GM12892 (cell line): ENCODE measurements at regions not wholly inside any gene's neighbourhood (a gene's known extent, or its start where the extent isn't known, plus 50 kb on each side); places are given as distances from the start of the nearest gene placed in this dataset.
"Not testable (repeated sequence)": the region's sequence is repeated elsewhere in the genome, so short reads cannot be mapped to it uniquely, and the experiment has no call there.

Experiments
- DNase-seq: peaks from one replicate; pipeline ENCODE4 v3.0.0; 2011; ENCODE audit not compliant: insufficient read length
- FAIRE-seq: peaks from 2 replicates; lab custom pipeline; 2011; peaks lifted over from hg19 to GRCh38; lab: Jason Lieb, UNC
- POLR2A ChIP-seq: IDR thresholded peaks from 2 replicates; pipeline ENCODE4 v1.6.1; 2011; ENCODE audit warnings: low read depth, low read length, control low read depth
- POLR2AphosphoS5 ChIP-seq: IDR thresholded peaks from 2 replicates; pipeline ENCODE4 v1.6.1; 2011; ENCODE audit warnings: low read depth, low read length, control low read depth
- TAF1 ChIP-seq: IDR thresholded peaks from 2 replicates; pipeline ENCODE4 v1.6.1; 2011; ENCODE audit warnings: low read depth, mild to moderate bottlenecking, control low read depth, low read length, borderline replicate concordance

DNA sequence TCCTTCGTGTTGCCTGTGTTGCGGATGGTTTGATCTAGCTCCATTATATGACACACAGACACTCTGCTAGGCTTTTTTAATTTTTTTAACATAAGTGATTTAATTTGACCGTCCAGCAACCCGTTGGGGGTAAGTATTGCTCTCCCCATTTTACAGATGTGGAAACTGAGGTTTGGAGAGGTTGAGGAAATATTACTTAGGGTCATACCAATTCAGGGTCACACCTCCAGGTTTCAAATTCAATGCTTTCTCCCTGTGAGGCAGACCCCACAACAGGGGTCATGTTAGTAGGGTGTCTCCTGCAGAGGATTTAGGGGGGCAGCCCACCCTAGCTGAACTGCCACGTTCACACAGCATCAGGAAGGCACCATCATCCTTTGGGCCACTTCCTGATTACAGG lies 179.4 kb downstream of the COPRS start:
- DNase-seq (no peak), FAIRE-seq (no peak)
- TF ChIP-seq POLR2A, result no peak

DNA sequence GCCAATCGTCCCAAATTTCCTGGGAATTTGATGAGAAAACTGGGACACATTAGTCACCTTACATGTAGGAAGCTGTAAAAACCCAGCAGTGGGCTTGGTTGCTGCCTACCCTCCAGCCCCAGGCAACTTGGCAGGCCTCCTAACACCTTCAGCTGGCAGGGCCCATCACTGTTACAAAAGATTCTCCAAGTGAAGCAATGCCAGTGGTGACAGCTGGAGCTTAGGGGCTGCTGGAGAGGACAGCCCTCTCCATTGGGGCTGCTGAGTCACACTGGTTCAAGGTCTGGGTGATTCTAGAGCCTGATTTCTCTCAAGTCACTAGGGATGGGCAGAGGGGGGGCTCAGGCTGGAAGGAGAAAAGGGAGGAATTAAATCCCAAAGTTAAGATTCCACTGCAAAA lies 180.6 kb downstream of the COPRS start:
- no peak for TF ChIP-seq POLR2A
- no peak for TF ChIP-seq POLR2AphosphoS5
- TF ChIP-seq TAF1, result no peak
- FAIRE-seq, result no peak
- no peak for DNase-seq

DNA sequence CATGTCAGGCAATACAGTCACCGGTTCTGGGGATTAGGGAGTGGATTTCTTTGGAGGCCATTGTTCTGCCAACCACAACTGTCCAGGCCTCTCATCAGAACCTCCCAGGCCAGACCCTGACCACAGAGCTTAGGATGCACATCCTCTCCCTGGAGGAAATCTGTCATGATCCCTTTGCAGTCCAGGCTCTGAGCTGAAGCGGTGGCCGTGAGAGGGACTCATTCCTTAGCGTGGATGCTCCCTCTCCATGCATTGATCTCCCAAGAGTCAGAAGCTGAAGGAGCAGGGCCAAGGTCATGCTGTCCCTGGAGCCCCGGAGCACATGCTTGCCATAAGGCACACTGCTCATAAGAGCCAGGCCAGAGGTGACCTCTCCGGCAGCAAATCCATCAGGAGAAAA lies 181.4 kb downstream of the COPRS start:
- DNase-seq (no peak), FAIRE-seq (no peak)
- TF ChIP-seq POLR2AphosphoS5 (no peak), POLR2A (no peak), TAF1 (no peak)

DNA sequence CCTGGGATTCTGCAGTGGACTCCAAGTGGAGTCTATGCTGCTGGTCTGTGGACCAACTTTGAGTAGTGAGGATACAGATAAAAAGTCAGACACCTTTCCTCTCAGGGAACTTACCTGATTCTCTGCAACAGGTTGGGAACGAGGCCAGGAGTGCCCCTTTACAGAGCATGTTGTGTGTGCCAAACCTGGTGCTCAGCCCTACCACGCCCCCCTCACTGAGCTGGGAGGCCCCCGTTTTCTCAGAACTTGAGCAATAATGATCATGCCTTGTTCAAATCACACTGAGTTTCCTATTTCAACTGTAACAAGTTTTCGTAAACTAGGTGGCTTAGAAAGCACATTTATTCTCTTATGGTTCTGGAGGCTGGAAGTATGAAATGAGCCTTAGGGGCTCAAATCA lies 182.0 kb downstream of the COPRS start:
- no peak for TF ChIP-seq TAF1
- no peak for TF ChIP-seq POLR2AphosphoS5
- no peak for TF ChIP-seq POLR2A
- DNase-seq (no peak), FAIRE-seq (no peak)

DNA sequence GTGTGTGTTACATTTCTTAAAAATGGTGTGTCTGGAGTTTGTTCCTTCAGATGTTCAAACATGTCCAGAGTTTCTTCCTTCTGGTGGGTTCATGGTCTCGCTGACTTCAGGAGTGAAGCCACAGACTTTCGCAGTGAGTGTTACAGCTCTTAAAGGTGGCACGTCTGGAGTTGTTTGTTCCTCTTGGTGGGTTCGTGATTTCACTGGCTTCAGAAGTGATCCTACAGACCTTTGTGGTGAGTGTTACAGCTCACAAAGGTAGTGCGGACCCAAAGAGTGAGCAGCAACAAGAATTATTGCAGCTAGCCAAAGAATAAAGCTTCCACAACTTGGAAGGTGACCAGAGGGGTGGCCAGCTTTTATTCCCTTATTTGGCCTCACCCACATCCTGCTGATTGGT lies 183.7 kb downstream of the COPRS start:
- not testable (repeated sequence) for FAIRE-seq, DNase-seq

DNA sequence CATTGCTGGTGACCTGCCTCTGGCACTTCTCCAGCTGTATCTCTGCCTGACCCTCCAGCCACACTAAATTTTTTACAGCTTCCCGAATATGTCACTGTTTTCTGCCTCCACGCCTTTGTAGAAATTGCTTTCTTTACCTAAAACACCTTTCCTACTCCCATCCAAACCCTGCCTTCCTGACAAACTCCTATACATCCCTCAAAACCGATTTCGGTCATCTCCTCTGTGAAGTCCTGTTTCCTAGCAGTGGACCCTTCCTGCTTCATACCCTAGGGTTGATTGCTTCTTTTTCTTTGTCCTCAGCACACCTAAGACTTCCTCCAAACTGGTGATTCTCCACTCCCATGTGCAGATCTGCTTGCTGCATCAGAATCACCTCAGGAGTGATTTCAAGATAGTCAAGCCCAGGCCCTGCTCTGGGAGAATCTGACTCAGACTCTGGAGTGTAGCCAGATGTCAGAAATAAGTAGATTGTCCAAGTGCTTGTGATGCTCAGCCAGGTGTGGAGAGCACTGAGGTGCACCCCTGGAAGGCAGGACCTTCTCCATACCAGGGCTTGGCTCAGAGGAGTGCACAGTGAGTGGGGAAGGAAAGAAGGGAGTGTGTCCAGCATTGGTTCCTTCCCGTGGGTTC lies 184.2 kb downstream of the COPRS start:
- DNase-seq, result no peak
- no peak for TF ChIP-seq TAF1
- no peak for TF ChIP-seq POLR2AphosphoS5
- TF ChIP-seq POLR2A, result no peak
- FAIRE-seq, result no peak

DNA sequence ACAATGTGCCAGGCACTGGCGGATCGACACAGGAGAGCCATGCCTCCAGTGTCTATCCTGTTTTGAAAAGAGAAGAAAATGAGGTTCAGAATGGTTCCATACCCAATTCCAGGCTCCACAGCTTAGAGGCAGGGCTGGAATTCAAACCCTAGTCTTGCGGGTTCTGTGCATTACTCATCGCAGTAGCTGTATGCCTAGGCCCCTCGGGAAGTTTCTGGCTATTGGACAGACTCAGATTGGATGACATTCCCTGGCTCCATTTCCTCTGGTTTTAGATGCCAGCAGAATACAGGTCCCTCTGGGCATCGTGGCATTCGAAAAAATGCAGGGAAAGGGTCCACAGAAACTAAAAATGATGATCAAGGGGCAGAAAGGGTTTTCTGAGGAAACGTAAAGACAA lies 184.7 kb downstream of the COPRS start:
- no peak for FAIRE-seq
- TF ChIP-seq POLR2A (no peak), TAF1 (no peak), POLR2AphosphoS5 (no peak)
- no peak for DNase-seq

DNA sequence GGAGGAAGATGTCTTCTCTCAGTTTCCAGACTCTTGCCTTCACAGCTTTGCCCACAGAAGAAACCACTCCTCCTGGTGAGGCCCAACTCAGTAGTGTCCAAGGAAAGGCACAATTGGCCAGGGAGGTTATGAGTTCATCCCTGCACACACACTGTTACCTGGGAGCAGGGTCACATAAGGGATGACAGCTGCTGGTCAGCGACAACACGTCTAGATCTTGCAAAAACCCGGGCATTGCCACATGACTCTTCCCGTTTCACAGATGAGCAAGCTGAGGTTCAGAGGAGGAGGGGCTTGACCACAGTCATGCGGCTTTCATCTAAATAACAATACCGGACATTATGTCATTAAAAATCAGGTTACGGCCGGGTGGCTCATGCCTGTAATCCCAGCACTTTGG lies 186.0 kb downstream of the COPRS start:
- no peak for TF ChIP-seq POLR2A
- no peak for TF ChIP-seq TAF1
- TF ChIP-seq POLR2AphosphoS5, result no peak
- DNase-seq (no peak), FAIRE-seq (no peak)

DNA sequence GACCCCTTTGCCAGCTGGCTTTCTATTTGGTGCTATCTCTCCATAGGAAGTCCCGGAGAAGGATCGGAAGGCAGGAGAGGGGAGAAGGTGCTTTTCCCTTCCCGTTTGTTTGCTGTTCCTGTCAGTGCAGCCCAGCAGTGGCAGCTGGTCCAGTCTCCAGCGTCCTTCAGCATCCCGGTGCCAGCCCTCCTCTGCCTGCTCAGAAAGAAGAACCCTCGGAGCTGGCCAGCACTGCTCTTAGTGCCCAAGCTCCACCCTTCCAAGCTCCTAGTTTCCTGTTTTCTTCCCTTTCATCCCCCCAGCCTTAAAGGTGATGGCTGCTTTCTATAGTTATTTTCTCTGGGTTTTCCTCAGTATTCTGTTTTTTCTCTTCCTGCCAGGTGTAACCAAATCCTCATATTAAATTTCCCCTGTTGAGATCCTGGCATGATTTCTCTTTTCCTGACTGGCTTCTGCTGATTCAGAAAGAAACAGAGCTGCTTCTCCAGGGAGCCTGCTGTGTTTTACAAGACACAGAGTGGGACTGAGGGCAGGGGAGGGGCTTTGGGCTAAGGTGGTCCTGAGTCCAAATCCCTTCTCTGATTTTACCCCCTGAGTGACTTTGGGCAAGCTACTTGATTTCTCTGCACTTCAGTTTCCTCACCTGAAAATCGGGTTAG lies 186.8 kb downstream of the COPRS start:
- DNase-seq (no peak), FAIRE-seq (no peak)
- TF ChIP-seq POLR2A (no peak), POLR2AphosphoS5 (no peak), TAF1 (no peak)

DNA sequence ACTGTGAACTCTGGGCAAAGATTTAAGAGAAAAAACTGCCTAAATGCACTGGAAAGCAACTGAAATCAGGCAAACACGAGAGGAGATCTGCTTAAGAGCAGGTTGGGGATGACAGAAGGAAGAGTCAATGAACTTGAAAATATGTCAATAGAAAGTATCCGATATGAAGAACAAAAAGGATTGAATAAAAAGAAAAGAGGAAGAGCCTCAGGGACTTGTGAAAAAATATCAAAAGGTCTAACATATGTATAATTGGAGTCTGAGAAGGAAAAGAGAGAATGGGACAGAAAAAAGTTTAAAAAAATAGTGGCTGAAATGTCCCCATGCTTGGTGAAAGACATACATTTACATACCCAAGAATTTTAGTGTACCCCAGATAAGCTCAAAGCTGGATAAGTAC lies 195.5 kb downstream of the COPRS start:
- DNase-seq, result no peak
- FAIRE-seq, result no peak
- TF ChIP-seq POLR2AphosphoS5 (no peak), POLR2A (no peak), TAF1 (no peak)

DNA sequence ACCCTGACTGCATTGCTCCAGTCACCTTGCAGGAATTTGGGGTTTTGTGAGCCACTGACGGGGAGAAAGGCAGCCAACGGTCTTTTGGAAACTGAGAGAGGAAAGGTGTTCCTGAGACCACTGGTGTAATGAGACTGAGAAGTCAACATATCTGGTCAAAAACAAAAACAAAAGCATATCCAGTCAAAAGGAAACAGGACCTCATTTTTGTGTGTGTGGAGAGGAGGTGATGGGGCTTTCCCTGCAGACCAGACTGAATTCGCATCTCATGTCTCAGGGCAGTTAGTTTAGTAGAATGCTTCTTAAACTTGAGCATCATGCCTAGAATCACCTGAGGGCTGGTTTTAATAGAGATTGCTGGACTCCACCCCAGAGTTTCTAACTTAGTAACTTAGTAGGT lies 198.4 kb downstream of the COPRS start:
- no peak for TF ChIP-seq POLR2A
- no peak for TF ChIP-seq POLR2AphosphoS5
- no peak for TF ChIP-seq TAF1
- FAIRE-seq (peak; percentile 94), DNase-seq (no peak)

DNA sequence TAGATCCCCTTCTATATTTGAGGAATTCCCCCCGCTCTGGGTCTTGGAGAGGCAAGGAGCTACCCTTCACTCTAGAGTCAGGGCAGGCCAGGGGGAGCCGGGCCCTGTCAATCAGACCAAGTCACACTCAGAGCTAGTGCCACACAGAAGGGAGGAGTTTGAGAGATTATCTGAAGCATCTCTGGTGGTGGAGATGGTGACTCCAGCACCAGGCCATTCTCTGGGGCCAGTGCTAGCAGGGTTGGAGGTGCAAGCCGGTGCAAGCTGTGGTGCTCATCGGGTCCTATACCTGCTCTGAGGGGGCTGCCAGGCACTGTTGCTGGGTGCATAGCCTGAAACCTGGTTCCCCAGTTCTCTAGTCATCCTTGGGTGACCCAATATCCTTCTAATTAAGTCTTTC lies 201.2 kb downstream of the COPRS start:
- no peak for FAIRE-seq
- TF ChIP-seq TAF1 (no peak), POLR2AphosphoS5 (no peak), POLR2A (no peak)

More for the DNA sequence above, 201.2 kb downstream of the COPRS start:
- DNase-seq, result no peak
